HUDEP-2 (cell line): ENCODE measurements at regions not wholly inside any gene's neighbourhood (a gene's known extent, or its start where the extent isn't known, plus 50 kb on each side); places are given as distances from the start of the nearest gene placed in this dataset.
"Not testable (repeated sequence)": the region's sequence is repeated elsewhere in the genome, so short reads cannot be mapped to it uniquely, and the experiment has no call there.

Source experiments
- DNase-seq, 76 experiments: peaks; one replicate each; lab custom pipeline; 2025; ENCODE audit not compliant: unreplicated experiment in 76 of 76; lab: John Stamatoyannopoulos, UW

DNA sequence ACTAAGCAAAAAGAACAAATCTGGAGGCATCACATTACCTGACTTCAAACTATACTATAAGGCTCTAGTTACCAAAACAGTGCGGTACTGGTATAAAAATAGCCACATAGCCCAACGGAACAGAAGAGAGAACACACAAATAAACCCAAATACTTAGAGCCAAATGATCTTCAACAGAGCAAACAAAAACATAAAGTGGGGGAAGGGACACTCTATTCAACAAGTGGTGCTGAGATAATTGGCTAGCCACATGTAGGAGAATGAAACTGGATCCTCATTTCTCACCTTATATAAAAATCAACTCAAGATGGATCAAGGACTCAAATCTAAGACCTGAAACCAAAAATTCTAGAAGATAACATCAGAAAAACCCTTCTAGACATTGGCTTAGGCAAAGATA is 89.9 kb upstream of the ZNF608 start:
- not testable (repeated sequence) for DNase-seq

DNA sequence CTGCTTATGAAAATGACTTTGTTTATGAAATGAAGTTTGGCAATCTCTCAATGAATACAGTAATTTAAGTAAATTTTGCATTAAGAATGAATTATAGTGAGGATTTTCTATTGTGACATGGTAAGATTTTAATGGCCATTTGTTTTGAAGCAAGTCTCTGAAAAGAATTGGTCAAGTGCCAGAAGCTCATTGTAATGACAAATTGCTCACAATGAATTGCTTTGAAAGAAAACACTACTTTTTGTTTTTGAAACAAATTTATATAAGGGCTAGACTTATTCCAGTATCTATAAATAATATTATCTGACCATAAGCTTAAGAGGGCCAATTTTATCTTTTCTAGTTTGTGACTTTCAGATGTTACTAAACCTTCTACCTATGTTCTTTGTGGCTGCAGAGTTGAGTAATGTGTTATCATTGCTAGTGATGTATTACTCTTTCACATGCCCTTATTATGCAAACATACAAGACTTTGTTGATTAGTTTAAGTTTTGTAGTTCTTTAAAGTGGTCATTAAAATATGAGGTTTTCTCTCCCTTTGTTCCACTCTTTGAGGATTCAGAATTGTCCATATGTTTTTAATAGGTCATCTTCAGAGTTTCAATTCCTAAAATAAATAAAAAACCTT is 93.0 kb upstream of the ZNF608 start:
- DNase-seq = no peak

DNA sequence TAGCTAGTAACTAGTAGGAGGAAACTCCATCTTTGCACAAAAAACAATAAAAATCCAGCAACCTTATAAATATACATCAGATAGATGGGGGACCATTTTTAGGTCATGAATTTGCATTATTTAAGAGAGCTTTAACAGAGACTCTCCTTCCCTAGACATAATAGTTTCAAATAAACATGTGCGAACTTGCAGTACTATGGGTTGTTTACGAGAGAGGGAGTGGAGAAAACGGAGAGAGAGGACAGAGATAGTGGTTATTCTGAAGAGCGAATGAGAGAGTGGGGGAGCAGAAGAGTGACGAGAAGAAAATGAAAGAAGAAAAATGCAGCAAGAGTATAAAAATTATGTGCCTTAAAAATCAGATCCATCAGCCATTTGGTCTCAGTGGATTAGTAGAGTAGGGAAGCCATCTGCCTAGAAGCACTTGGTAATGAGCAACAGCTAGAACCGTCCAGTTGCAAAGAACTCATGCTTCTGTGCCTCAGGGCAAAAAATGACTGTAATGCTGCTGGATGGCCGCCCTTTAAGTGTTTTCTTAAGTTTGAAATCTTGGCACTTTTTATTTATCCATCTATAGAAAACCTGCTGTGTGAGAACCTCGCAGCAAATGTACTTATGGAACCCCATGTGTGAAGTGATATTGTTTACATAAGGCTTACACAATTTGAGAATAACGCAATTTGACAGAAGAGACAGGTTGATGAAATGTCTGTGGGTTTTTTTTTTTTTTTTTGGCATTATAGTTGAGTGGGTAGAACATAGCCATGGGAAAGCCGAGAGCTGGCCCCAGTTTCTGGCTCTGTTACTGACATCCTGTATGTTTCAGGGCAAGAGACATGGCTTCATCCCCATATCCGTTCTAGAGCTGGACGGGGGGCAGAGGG is 95.6 kb upstream of the ZNF608 start:
- DNase-seq = no peak

DNA sequence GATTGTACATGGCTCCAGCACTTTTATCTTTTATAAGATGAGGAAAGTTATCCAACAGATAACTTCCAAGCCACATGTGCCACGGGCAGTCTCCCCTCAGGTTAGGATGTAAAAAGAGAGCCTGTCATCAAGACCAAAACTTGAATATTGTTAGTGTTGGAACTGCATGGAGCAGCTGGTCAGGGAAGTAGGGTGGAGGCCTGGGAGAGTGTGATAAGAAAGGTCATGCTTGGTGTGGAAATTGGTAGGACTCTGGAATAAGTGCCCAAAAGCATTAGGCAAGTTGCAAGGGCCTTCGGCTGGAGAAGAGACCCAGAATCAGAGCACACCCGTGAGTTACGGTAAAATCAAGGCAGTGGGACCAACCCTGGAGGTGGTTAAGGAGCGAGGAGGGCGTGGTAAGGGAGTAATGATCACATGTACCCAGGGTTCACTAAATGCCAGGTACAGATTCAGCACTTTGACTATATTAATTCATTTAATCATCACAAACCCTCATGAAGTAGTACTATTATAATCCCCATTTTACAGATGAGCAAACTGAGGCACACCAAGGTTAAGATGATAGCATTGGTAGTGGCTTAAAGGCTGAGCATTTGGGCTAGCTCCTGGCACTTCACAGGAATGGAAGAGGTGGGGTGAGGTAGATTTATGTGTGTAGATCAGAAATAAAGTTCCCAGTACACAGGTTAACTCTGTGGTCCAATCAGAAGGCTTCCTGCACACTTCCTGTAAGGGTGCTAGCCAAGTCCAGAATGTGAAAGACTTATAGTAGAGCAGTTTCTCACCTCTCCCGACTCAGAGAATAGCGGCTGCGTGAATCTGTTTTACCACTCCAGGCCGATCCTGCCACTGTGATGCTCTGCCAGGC is 96.5 kb upstream of the ZNF608 start:
- DNase-seq = no peak

DNA sequence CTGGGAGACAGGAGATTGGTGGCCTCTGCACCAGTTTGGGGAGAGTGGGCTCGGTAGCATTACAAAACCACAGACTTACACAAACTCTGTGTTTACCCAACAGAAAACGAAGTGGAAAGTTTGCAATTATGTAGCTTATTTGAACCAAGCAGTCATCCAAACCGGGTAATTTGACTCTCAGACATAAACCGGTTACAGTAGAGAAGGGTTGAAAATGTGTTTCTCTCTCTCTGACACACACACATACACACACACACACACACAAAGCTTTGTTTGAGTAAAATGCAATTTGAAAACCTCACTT is 97.1 kb upstream of the ZNF608 start:
- no peak for DNase-seq

DNA sequence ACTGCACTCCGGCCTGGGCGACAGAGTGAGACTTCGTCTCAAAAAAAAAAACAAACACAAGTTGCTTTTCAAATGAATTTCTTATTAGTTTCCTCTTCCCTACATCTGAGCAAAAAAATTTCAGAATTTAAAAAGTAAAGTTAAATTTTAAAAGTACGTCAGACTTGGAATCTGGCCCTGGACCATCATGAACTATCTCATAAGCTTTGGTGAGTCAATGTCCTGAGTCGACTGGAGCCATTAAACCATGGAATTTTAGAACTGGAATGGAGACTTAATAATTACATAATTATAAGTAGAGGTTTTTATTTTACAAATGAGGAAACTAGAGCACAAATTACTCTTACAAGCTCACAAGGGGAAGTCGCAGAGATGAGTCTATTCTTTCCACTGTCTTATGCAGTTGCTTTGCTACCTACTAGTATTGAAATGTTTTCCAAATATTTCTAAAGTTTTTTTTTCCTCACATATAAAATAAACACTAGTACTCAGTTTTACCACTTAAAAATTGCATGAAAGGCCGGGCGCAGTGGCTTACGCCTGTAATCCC is 98.0 kb upstream of the ZNF608 start:
- no peak for DNase-seq

DNA sequence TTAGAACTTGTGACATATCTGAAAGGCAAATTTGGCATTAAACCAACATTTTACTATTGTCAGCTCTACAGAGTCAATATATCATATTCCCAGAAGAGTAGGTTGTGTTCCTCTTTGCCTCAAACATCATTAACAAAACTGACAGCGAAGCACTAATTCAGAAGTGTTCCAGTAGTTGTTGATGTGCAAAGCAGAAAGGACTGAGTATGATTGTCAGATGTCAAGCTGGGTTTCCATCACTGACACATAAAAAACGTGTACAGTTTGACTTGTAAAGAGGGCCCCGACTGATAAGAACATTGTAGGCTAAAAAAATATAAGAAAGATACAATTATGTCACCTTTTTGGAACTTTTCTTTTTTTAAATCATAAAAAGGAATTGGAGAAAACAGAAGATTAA is 101.5 kb upstream of the ZNF608 start:
- DNase-seq = no peak

DNA sequence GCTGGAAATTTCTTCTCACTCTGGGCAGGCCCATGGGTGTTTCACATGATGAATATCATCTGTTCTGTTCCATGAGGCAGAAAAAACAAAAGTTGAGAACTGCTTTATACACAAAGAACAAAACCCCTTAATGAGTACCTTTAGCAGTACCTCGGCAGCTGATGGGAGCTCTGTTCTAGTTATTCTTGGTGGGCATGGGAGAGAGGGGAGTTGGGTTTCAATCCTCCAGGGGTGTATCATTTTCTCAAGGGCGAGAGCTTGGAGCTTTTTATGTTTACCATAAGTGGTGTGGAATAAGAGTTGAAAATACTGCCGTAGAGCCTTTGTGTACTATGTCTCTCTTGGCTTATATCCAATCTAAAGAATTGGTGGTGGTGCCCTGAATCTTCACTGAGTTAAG is 103.3 kb upstream of the ZNF608 start:
- DNase-seq = no peak

DNA sequence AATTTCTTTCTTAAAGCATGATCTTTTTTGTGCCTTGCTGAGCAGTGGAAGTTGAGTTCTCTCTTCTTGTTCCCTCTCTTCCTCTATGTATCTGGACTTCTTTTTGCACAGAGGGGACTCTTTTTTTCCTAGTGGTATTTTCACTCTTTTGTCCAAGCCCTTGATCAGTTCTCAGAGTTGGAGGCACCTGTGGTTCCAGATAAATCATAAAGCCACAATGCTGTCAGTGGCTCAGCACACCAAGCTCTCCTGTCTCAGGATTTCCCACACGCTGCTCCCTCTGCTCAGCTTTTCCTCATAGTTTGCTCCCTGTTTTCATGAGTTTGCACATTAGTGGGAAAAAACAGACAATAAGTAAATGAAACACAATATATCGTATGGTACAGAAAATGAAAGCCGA is 110.3 kb upstream of the ZNF608 start:
- no peak for DNase-seq

DNA sequence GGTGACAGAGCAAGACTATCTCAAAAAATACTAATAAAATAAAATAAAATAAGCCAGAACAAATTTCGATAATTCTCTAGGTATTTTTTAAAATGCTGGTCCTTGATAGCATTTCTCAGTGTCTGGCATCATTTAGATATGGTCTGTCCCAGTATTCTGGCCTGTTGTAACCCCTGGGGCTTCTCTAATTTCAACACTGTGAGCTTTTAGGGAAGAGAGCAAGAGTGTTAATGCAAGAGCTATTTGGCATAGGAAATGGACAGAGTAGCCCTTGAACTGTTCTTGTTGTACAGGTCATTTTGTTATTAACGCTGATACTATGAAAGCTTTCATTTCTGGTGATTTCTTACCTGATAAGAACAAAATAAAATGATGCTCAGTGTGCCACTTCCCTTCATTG is 112.2 kb upstream of the ZNF608 start:
- DNase-seq = no peak

DNA sequence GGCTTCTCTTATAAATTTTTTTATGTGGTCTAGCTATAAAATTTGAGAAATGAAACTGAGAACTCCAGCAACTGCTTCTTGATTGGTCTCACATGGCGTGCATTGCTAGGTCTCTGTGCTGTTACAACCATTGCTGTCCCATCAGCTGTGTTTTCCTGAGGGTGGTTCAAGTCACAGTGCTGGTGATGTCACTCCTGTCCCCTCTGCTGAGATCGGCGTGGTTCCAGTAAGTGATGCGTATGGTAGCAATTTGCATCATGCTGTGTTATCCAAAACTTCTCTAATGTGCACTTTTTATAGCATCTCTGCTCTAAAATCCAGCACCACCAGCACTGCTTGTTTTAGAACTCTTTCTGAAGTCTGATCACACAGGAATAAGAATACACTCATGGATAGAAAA is 112.6 kb upstream of the ZNF608 start:
- no peak for DNase-seq

DNA sequence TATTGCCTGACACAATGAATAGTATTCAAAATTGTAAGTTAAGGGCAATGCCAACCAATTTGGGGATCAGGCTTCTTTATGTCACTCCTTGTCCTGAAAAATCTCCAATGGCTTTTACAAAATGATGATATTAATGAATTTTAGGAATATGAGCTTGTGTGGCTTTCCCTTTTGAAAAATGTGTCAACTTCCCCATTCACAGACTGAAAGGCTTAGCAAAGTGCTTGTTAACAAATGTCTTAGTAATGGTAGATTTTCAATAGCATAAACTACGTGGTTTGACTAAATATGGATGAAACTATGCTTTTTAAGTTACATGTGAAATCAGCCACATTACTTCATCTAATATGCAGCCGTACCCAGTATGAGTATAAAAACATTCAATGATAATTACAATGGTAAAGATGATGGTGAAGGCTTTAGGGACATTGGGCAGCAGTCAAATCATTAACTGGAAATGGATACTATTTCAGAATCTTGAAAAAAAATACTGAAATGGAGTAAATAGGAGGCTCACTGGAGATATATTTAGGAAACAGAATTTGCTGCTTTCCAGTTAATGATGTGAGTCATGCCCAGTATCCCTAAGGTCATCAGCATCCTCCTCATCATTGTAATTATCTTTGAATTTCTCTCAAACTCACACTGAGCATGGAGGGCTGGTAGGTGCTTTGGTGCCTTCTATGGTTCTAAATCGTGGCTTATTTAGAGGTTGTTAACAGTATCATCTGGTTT is 113.3 kb upstream of the ZNF608 start:
- DNase-seq = no peak

DNA sequence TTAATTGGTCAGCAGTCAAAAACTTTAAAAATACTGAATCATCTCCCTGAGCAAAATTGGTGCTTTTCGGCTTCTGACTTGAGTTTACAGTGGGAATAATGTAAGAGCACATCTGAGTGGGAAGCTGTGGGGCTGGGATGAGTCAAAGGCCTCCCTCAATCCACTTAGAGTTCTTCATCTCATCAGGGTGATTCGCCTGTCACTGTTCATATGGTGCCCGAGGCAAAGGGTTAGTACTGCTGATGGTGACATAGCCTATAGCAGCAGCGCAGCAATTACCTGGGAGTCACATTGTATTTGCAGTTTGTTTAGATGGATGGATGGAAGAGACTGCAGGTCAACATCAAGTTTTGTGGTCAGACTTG is 113.8 kb upstream of the ZNF608 start:
- no peak for DNase-seq

DNA sequence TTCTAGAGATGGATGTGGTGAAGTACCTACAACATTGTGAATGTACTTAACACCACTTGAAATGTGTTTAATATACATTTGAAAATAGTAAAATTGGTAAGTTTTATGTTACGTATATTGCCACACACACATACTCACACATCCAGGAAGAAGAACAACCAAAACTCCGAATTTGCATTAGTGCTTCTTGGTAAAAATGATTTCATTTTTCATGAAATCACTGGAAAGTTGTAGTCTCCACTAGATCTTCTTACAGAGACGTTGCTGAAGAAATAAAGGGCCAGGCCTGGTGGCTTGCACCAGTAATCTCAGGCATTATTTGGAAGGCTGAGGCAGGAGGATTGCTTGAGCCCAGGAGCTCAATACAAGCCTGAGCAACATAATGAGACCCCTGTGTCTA is 118.6 kb upstream of the ZNF608 start:
- no peak for DNase-seq

DNA sequence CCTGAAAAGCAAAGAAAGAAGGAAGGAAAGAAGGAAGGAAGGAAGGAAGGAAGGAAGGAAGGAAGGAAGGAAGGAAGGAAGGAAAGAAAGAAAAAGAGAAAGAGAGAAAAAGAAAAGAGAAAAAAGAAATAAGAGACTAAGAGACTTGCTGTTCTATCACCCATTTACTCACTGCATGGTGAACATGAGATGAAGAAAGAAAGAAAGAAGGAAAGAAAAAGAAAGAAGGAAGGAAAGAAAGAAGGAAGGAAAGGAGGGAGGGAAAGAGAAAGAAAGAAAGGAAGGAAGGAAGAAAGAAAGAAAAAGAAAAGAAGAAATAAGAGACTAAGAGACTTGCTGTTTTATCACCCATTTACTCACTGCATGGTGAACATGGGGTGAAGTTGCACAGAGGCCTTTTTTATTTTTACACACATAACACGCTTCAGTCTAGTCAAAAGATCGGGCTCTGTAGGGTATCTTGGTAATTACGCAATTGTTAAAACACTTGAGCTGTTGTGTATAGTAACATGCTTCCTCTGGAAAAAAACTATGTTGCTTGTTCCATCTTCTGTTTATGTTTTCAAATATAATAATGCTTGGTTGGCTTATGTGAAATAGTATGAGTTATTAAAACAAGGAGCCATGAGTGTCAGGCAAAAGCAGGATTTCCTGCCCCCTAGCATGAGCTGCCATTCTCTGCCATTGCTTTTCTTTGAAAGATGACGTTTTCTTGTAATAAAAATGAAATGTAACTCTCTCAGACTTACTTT is 119.3 kb upstream of the ZNF608 start:
- no peak for DNase-seq

DNA sequence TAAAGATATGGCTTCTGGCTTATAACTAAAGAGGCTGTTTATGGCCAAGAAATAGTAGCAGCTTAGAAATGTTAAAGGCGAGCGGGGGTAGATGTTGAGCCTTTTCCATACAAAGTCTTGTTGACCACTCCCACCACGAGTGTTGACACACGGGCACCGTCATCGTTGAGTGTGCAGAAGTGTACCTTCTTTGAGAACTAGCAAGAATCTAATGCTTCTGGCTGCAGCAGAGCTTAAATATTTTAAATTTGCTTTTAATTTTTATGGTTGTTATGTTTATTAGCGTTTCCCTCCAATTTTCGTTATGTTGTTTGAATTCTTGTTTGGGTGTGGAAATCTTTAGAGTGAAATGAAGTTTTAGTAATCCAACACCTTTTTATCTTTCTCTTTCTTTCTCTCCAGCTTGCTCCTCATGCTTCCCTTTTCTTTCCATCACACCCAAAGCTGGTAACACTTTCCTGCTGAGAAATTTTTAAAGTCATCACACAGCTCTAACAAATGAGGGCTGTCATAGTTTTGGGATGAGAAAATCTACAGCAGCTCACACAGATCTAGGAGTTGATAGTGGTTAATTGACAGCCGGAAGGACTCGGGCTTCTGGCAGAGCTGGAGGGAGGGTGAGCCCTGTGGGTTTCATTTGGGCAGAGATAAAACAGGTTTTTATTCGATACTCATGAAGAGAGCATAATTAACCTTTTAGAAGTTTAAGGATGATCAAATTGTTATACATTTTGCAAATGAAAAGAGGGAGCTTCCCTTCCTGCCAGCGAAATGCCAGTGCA is 120.1 kb upstream of the ZNF608 start:
- no peak for DNase-seq

DNA sequence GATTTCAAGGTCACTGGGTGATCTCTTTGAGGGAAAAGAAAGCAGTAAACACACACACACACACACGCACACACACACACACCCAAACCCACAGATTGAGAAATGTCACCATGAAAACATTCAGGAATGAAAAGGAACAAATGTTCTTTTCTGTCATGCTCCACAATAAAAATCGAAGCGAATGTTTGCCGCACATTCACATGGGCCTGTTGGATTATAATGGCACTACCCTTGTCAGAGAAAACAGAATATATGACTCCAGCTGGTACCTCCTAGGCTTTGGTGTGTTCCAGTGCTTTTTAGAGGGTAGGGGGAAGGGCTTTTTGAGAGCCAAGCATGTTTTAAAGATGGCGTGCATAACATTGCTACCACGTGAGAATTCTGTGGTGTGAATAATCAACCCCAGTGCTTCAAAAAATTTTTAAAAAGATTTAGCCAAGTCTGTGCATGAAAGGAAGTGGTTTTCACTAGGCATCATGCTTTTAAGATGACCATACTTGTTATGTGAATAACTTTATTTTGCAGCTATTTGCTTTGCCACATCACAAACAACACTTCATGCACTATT is 120.8 kb upstream of the ZNF608 start:
- no peak for DNase-seq

DNA sequence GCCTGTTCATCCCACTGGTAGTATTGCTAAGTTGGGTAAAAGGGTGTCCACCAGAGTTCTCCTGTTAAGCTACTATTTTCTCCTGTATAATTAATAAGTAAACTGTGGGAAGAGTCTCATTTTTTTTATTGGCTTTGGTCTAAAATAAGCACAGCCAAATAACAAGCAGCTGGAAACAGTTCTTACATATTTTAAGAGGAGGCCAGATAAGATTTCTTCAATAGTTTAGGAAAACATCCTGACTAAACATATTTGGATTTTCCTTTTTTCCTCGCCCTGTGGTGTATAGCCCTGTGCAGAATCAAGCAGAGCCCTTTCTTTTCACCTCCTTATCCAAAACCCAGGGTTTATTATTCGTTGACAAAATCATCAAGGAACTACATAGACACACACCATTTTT is 122.2 kb upstream of the ZNF608 start:
- no peak for DNase-seq

DNA sequence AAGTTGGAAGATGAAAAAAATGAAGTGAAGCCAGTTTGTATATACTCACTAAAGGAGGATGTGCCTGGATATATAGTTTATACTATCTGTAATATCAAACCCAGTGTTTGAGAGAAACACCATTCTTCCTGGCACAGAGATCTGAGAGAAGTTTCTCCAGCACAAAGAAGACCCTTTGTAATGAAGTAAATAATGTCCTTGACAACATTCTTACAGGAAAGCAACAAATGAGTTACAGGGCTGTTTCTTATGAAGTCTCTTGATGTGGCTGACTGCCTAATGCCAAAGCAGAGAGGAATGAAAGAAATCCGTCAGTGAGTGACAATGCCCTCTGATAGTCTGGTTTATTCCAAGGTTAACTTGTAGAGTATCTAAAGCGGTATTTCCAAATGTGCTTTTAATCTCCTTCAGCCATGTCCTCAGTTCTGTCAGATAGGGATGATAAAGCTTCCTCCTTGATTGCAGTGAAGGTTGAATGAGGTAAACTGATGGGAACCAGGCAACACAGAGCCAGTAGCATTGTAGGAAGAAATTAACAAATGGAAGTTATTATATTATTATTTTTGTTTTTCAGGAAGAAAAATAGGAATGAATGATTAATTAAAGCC is 123.1 kb upstream of the ZNF608 start:
- DNase-seq = no peak
